ENCODE measurements at regions not wholly inside any gene's neighbourhood (a gene's known extent, or its start where the extent isn't known, plus 50 kb on each side); places are given as distances from the start of the nearest gene placed in this dataset.
"Not testable (repeated sequence)": the region's sequence is repeated elsewhere in the genome, so short reads cannot be mapped to it uniquely, and the experiment has no call there.

GRCh38 chr11:34754171-34754823 is 133.4 kb downstream of the EHF start:
- no peak for DNase-seq (ENCODE audit: low spot score)

GRCh38 chr11:34750692-34751405 is 130.0 kb downstream of the EHF start:
- DNase-seq (ENCODE audit: low spot score): no peak

GRCh38 chr11:34749666-34750659 is 129.1 kb downstream of the EHF start:
- peak; percentile 31 for DNase-seq (ENCODE audit: low spot score)

- no peak for DNase-seq (ENCODE audit: low spot score)
These were observed 127.1 kb downstream of the EHF start for GRCh38 chr11:34748036-34748435.

- no peak for DNase-seq (ENCODE audit: low spot score)
These were observed 126.4 kb downstream of the EHF start for GRCh38 chr11:34747251-34747650.

- no peak for DNase-seq (ENCODE audit: low spot score)
These were observed 124.3 kb downstream of the EHF start for GRCh38 chr11:34745195-34745594.

GRCh38 chr11:34744511-34744910 is 123.6 kb downstream of the EHF start:
- DNase-seq (ENCODE audit: low spot score): no peak

GRCh38 chr11:34738237-34738636 is 117.3 kb downstream of the EHF start:
- DNase-seq (ENCODE audit: low spot score): no peak

GRCh38 chr11:34732831-34733230 is 111.9 kb downstream of the EHF start:
- DNase-seq (ENCODE audit: low spot score): no peak

- no peak for DNase-seq (ENCODE audit: low spot score)
These were observed 110.7 kb downstream of the EHF start for GRCh38 chr11:34731603-34732002.

- no peak for DNase-seq (ENCODE audit: low spot score)
These were observed 109.8 kb downstream of the EHF start for GRCh38 chr11:34730544-34731295.

- DNase-seq (ENCODE audit: low spot score): no peak
These were observed 107.7 kb downstream of the EHF start for GRCh38 chr11:34728609-34729008.

- no peak for DNase-seq (ENCODE audit: low spot score)
These were observed 106.4 kb downstream of the EHF start for GRCh38 chr11:34727228-34727737.

- DNase-seq (ENCODE audit: low spot score): no peak
These were observed 104.1 kb downstream of the EHF start for GRCh38 chr11:34724973-34725372.

GRCh38 chr11:34721646-34722045 is 100.8 kb downstream of the EHF start:
- DNase-seq (ENCODE audit: low spot score): no peak

GRCh38 chr11:34719303-34719848 is 98.5 kb downstream of the EHF start:
- DNase-seq (ENCODE audit: low spot score): no peak

- not testable (repeated sequence) for DNase-seq (ENCODE audit: low spot score)
These were observed 92.7 kb downstream of the EHF start for GRCh38 chr11:34713631-34714030.

Data from hepatic stellate cell (primary cell).